K562 (cell line): ENCODE measurements at regions not wholly inside any gene's neighbourhood (a gene's known extent, or its start where the extent isn't known, plus 50 kb on each side); places are given as distances from the start of the nearest gene placed in this dataset.
"Not testable (repeated sequence)": the region's sequence is repeated elsewhere in the genome, so short reads cannot be mapped to it uniquely, and the experiment has no call there.

ENCODE experiments used
- ATAC-seq: fragments of 200-7000 bp; cut with Tn5 transposase; 3 replicates; pipeline ENCODE4 v1.9.1; 2020; ENCODE audit warnings: moderate library complexity
- BruUV-seq: library from RNA; stranded (reverse); fragments of 400-500 nt; replicated peaks from 2 replicates; lab custom pipeline; 2021; lab: Mats Ljungman, UMichigan
- CTCF ChIA-PET: fragments of 300-600 bp; formaldehyde crosslinking; extraction: SDS; loops from one replicate; lab custom pipeline; 2021; ENCODE audit warnings: low intra/inter-chr PET ratio; lab: Yijun Ruan, JAX
- POLR2A ChIA-PET: fragments of 300-600, 350-650 bp; sonication (Branson Sonifier 250); formaldehyde crosslinking; extraction: SDS; loops from one replicate; lab custom pipeline; 2021; ENCODE audit warnings: antibody characterized with exemption, inconsistent platforms; lab: Yijun Ruan, JAX
- DNase-seq, 4 experiments: peaks; one replicate each; pipeline versions ENCODE4 v3.0.0 to v3.0.0-alpha.2; 2011 to 2018; ENCODE audit warnings: low spot score in 3 of 4, mixed read lengths in 3 of 4; ENCODE audit errors: extremely low read depth in 1 of 4
- FAIRE-seq: peaks from 2 replicates; lab custom pipeline; 2011; peaks lifted over from hg19 to GRCh38; lab: Jason Lieb, UNC
- H2AFZ ChIP-seq: 2 replicates; pipeline ENCODE4 v1.6.0; 2011; ENCODE audit warnings: low read depth, low read length, control low read depth, inconsistent platforms
- H3K27ac ChIP-seq: fragments of 200-600 bp; 3 replicates; pipeline ENCODE4 v1.8.0; 2011; ENCODE audit warnings: low read depth, mild to moderate bottlenecking, control low read depth, inconsistent platforms, low read length, moderate library complexity, mixed read lengths; ENCODE audit errors: extremely low read depth
- H3K27me3 ChIP-seq, 2 experiments: fragments of 300-600 bp in 1 of 2; 2 replicates in 1 of 2; 3 replicates in 1 of 2; pipeline versions ENCODE4 v1.6.0 to v1.8.0; 2011; ENCODE audit warnings: inconsistent platforms in 2 of 2, low read length in 2 of 2, mild to moderate bottlenecking in 1 of 2, mixed read lengths in 1 of 2, moderate library complexity in 1 of 2; ENCODE audit not compliant: control insufficient read depth in 2 of 2, insufficient read depth in 2 of 2
- H3K36me3 ChIP-seq: fragments of 300-600 bp; 3 replicates; pipeline ENCODE4 v1.8.0; 2011; ENCODE audit warnings: mild to moderate bottlenecking, low read length, inconsistent platforms; ENCODE audit not compliant: control insufficient read depth, insufficient read depth
- H3K4me1 ChIP-seq, 2 experiments: fragments of 200-600 bp in 1 of 2; replicated peaks in 1 of 2; 2 replicates in 1 of 2; 3 replicates in 1 of 2; pipeline versions ENCODE4 v1.5.1 to v1.8.0; 2011; ENCODE audit warnings: inconsistent platforms in 2 of 2, low read length in 2 of 2, mild to moderate bottlenecking in 1 of 2, mixed read lengths in 1 of 2, moderate library complexity in 1 of 2; ENCODE audit not compliant: control insufficient read depth in 2 of 2, insufficient read depth in 2 of 2
- H3K4me2 ChIP-seq: 2 replicates; pipeline ENCODE4 v1.6.1; 2011; ENCODE audit warnings: low read length, control low read depth, inconsistent platforms, mixed read lengths; ENCODE audit not compliant: insufficient read depth
- H3K4me3 ChIP-seq: fragments of 200-600 bp; sonication (generic), shearing (Covaris generic); 2 replicates; pipeline ENCODE4 v1.5.1; 2016; ENCODE audit warnings: control low read depth, inconsistent platforms
- H3K79me2 ChIP-seq: fragments of 200-600 bp; 3 replicates; pipeline ENCODE4 v1.8.0; 2011; ENCODE audit warnings: low read length, inconsistent platforms; ENCODE audit not compliant: control insufficient read depth, insufficient read depth
- H3K9ac ChIP-seq, 2 experiments: 2 replicates each; pipeline versions ENCODE4 v1.6.0 to v1.6.1; 2011; ENCODE audit warnings: low read depth in 2 of 2, low read length in 2 of 2, control low read depth in 1 of 2, inconsistent platforms in 1 of 2, mild to moderate bottlenecking in 1 of 2, mixed read lengths in 1 of 2; ENCODE audit not compliant: insufficient read depth in 1 of 2
- H3K9me1 ChIP-seq: one replicate; pipeline ENCODE4 v1.6.0; 2011; ENCODE audit warnings: inconsistent platforms, mild to moderate bottlenecking, low read length, moderate library complexity; ENCODE audit not compliant: control insufficient read depth, insufficient read depth
- H3K9me3 ChIP-seq: replicated peaks from 2 replicates; pipeline ENCODE4 v1.5.1; 2011; ENCODE audit warnings: low read depth, low read length, inconsistent platforms; ENCODE audit not compliant: control insufficient read depth, insufficient read depth
- H4K20me1 ChIP-seq: replicated peaks from 2 replicates; pipeline ENCODE4 v1.6.1; 2011; ENCODE audit warnings: low read length, inconsistent platforms, mixed read lengths; ENCODE audit not compliant: control insufficient read depth, insufficient read depth
- ARID1B ChIP-seq: fragments of 450-650 bp; IDR thresholded peaks from 2 replicates; pipeline ENCODE4 v1.6.1; 2016; ENCODE audit warnings: antibody characterized with exemption, mild to moderate bottlenecking, inconsistent platforms
- CBFA2T2 ChIP-seq: fragments of 450-650 bp; conservative IDR thresholded peaks from 2 replicates; pipeline ENCODE4 v1.6.1; 2017; ENCODE audit warnings: mild to moderate bottlenecking
- CBFA2T3 ChIP-seq: fragments of 450-650 bp; IDR thresholded peaks from 2 replicates; pipeline ENCODE4 v1.6.1; 2017
- ETV5 ChIP-seq: sonication (generic); formaldehyde crosslinking; IDR thresholded peaks from 2 replicates; pipeline ENCODE4 v1.4.0; 2020; ENCODE audit warnings: low read depth, mild to moderate bottlenecking, missing genetic modification reagents
- FOXA3 ChIP-seq, 2 experiments: fragments of 450-650 bp in 1 of 2; sonication (generic) in 1 of 2; formaldehyde crosslinking; IDR thresholded peaks in 1 of 2; conservative IDR thresholded peaks in 1 of 2; 2 replicates each; pipeline versions ENCODE4 v1.4.0 to v1.8.0; 2020 to 2022; ENCODE audit warnings: mild to moderate bottlenecking in 2 of 2, missing genetic modification reagents in 1 of 2
- GATA2 ChIP-seq: sonication (generic); formaldehyde crosslinking; IDR thresholded peaks from 2 replicates; pipeline ENCODE4 v1.4.0; 2020; ENCODE audit warnings: mild to moderate bottlenecking, missing genetic modification reagents
- KLF16 ChIP-seq: IDR thresholded peaks from 2 replicates; pipeline ENCODE4 v1.6.1; 2016; ENCODE audit warnings: antibody characterized with exemption
- NCOR1 ChIP-seq: fragments of 450-650 bp; IDR thresholded peaks from 2 replicates; pipeline ENCODE4 v1.6.1; 2016; ENCODE audit warnings: mild to moderate bottlenecking, moderate library complexity
- NFIX ChIP-seq: fragments of 250-450 bp; sonication (Bioruptor Pico); IDR thresholded peaks from 2 replicates; pipeline ENCODE4 v1.4.0; 2020; ENCODE audit warnings: low read depth, mild to moderate bottlenecking, moderate library complexity
- NR2C1 ChIP-seq, 2 experiments: fragments of 450-650 bp; IDR thresholded peaks; 2 replicates each; pipeline ENCODE4 v1.6.1; 2017; ENCODE audit warnings: mild to moderate bottlenecking in 2 of 2, antibody characterized with exemption in 1 of 2, inconsistent platforms in 1 of 2, missing compliant biosample characterization in 1 of 2, missing genetic modification characterization in 1 of 2
- RAD51 ChIP-seq: fragments of 450-650 bp; IDR thresholded peaks from 2 replicates; pipeline ENCODE4 v1.7.1; 2016; ENCODE audit warnings: low read depth, mild to moderate bottlenecking, borderline replicate concordance
- TAL1 ChIP-seq: fragments of 450-650 bp; IDR thresholded peaks from 2 replicates; pipeline ENCODE4 v1.6.1; 2016; ENCODE audit warnings: mild to moderate bottlenecking
- TCF3 ChIP-seq: sonication (generic); formaldehyde crosslinking; IDR thresholded peaks from 2 replicates; pipeline ENCODE4 v1.4.0; 2020; ENCODE audit warnings: mild to moderate bottlenecking, missing genetic modification reagents
- TEAD4 ChIP-seq, 2 experiments: sonication (generic) in 1 of 2; formaldehyde crosslinking in 1 of 2; IDR thresholded peaks; 2 replicates each; pipeline versions ENCODE4 v1.6.1 to v1.8.0; 2012 to 2022; ENCODE audit warnings: borderline replicate concordance in 1 of 2, inconsistent platforms in 1 of 2, low read length in 1 of 2, mild to moderate bottlenecking in 1 of 2, missing genetic modification reagents in 1 of 2
- USF1 ChIP-seq: sonication (generic); formaldehyde crosslinking; IDR thresholded peaks from 2 replicates; pipeline ENCODE4 v1.9.0; 2022; ENCODE audit warnings: mild to moderate bottlenecking, missing genetic modification reagents
- WGBS: fragments of 100-300 bp; shearing (Covaris generic); methylation state at CpG from one replicate; pipeline ENCODE4 v1.1.6; 2016; ENCODE audit warnings: low coverage, mixed read lengths; ENCODE audit not compliant: insufficient coverage; ENCODE audit errors: missing lambda C conversion rate; 5-methylcytosine and 5-hydroxymethylcytosine counted together
- in situ Hi-C: fragments of 300-500 bp; cut with MboI; formaldehyde crosslinking; loops from 4 replicates; pipeline ENCODE4 v1.15.0; 2018; ENCODE audit warnings: inconsistent platforms, mixed read lengths
- intact Hi-C: fragments of 100-400 bp; cut with micrococcal nuclease; formaldehyde crosslinking; loops from 2 replicates; pipeline ENCODE4 v1.14.2; 2022
- TF ChIP-seq, protein P1 (sequence below): fragments of 450-650 bp; formaldehyde crosslinking; IDR thresholded peaks from 2 replicates; pipeline ENCODE4 v1.4.0; 2020; ENCODE audit warnings: mild to moderate bottlenecking, mixed read lengths
- TF ChIP-seq, protein P2 (sequence below): sonication (generic); formaldehyde crosslinking; IDR thresholded peaks from 2 replicates; pipeline ENCODE4 v1.5.0; 2020; ENCODE audit warnings: missing genetic modification reagents

DNA sequence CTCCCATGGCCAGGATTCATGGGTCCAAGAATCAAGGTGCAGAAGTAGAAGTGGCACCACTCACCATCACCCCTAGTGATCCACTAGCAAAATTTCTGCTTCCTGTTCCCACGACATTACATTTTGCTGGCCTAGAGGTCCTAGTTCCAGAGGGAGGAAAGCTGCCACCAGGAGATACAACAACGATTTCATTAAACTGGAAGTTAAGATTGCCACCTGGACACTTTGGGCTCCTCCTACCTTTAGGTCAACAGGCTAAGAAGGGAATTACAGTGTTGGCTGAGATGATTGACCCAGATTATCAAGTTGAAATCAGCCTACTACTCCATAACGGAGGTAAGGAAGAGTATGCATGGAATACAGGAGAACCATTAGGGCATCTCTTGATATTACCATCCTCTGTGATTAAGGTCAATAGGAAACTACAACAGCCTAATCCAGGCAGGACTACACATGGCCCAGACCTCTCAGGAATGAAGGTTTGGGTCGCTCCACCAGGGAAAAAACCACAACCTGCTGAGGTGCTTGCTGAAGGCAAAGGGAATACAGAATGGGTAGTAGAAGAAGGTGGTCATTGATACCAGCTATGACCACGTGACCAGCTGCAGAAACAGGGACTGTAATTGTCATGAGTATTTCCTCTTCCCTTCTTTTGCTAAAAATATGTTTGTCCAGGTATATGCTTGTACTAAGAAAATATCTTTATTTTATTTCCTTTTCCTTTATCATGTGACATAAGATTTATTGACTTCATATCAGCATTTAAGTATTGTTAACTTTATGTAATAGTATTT lies 208.3 kb upstream of the HES1 start:
- H3K9ac ChIP-seq; in situ Hi-C loops; CTCF ChIA-PET; BruUV-seq; H3K27me3 ChIP-seq; FAIRE-seq; H4K20me1 ChIP-seq; H3K27ac ChIP-seq; H3K9me3 ChIP-seq; H3K36me3 ChIP-seq; H3K4me3 ChIP-seq; DNase-seq; H3K9me1 ChIP-seq; H2AFZ ChIP-seq; H3K79me2 ChIP-seq; ATAC-seq; TF ChIP-seq NR2C1 (tag; IDR thresholded peaks at IDR 0.05); TEAD4 (CRISPR knock-in tag; IDR thresholded peaks at IDR 0.05; ENCODE audit: borderline replicate concordance): not testable (repeated sequence)
- Histone ChIP-seq H3K4me2 (peak overlapping the region; percentile 34; the same call in 1 of the 2 replicates), H3K4me1 (peaks cover 16 to 48% of the 10 kb centered on the region in 2 experiments)
- intact Hi-C loops: loop anchor here (5.0 kb wide), 2 partner anchors 75 to 135 kb away; no protein-coding TSS in a partner anchor
- WGBS: 37% methylated on average over 5 of the region's 5 CpGs
- POLR2A ChIA-PET: interaction anchor here (0.7 to 1.3 kb wide), 4 partner anchors 8 to 91 kb away, joined by 3 to 6 read pairs (median 4); no protein-coding TSS in a partner anchor
- TF ChIP-seq CBFA2T3: peak; percentile 61
- peak; percentile 18; the same call in 1 of the 2 replicates for TF ChIP-seq NR2C1 (IDR thresholded peaks at IDR 0.05)
- peak; percentile 36; the same call in 1 of the 2 replicates for TF ChIP-seq KLF16
- TF ChIP-seq NCOR1: peak; percentile 29; the same call in 1 of the 2 replicates
- TF ChIP-seq, protein P1, sequence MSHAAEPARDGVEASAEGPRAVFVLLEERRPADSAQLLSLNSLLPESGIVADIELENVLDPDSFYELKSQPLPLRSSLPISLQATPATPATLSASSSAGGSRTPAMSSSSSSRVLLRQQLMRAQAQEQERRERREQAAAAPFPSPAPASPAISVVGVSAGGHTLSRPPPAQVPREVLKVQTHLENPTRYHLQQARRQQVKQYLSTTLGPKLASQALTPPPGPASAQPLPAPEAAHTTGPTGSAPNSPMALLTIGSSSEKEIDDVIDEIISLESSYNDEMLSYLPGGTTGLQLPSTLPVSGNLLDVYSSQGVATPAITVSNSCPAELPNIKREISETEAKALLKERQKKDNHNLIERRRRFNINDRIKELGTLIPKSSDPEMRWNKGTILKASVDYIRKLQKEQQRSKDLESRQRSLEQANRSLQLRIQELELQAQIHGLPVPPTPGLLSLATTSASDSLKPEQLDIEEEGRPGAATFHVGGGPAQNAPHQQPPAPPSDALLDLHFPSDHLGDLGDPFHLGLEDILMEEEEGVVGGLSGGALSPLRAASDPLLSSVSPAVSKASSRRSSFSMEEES: peak; percentile 90
- TF ChIP-seq, protein P2, sequence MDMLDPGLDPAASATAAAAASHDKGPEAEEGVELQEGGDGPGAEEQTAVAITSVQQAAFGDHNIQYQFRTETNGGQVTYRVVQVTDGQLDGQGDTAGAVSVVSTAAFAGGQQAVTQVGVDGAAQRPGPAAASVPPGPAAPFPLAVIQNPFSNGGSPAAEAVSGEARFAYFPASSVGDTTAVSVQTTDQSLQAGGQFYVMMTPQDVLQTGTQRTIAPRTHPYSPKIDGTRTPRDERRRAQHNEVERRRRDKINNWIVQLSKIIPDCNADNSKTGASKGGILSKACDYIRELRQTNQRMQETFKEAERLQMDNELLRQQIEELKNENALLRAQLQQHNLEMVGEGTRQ (CRISPR knock-in tag): peak; percentile 47; the same call in 1 of the 2 replicates
- TF ChIP-seq TAL1: peak; percentile 54
- TF ChIP-seq RAD51: peak; percentile 75
- TF ChIP-seq FOXA3 (CRISPR knock-in tag; conservative IDR thresholded peaks at IDR 0.05 in 1 of 2, IDR thresholded peaks at IDR 0.05 in 1 of 2): 0 out of 4 replicates have a peak, but pooled peaks of 1 of the 2 experiments have one; percentile 15
- 0 out of 2 replicates have a peak, but pooled peaks have one; percentile 2 for TF ChIP-seq NFIX (CRISPR knock-in tag)
- peak; percentile 67 for TF ChIP-seq TCF3
- TF ChIP-seq USF1 (CRISPR knock-in tag): peak; percentile 61; the same call in 1 of the 2 replicates
- peak; percentile 55 for TF ChIP-seq ARID1B
- TF ChIP-seq CBFA2T2: peak; percentile 45
- peak; percentile 55; the same call in 1 of the 2 replicates for TF ChIP-seq TEAD4 (IDR thresholded peaks at IDR 0.05; ENCODE audit: low read length)
- TF ChIP-seq ETV5 (CRISPR knock-in tag): 0 out of 2 replicates have a peak, but pooled peaks have one; percentile 26
- TF ChIP-seq GATA2 (CRISPR knock-in tag): 0 out of 2 replicates have a peak, but pooled peaks have one; percentile 28
